ENCODE measurements at regions not wholly inside any gene's neighbourhood (a gene's known extent, or its start where the extent isn't known, plus 50 kb on each side); places are given as distances from the start of the nearest gene placed in this dataset.

DNA sequence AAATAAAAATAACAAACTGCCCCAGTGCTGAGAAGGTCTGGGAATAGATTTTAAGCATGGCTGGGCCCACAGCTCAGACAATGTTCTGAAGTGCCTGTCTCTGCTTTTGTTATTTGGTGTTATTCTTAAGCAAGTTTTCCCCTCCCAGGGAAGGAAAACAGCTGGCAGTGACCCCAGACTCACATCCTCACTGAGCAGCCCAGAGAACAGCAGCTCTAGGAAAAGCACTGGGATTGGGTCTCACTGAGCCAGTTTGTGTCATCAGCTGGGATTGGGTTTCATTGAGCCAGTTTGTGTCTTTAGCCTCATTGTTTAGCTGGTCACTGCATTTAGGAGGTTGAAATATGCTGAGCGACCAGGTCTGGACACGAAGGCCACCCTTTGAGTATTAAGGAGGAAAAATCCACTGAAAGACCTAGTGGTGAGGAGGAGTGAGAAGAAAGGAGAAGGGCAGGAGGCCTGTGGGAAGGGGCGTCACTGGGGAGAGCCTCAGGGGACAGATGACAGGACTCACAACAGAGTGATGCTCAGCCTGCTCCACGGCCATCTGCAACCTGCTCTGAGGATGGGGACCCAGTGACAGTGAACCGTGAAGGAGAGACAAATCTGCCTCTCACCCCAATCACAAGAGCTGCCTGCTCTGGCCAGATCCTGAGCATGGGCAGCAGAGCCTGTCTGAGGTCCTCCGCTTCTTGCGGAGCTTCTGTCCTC is 103.8 kb downstream of the TOMM20 start:
- no peaks in the 10 kb centered on the region for H3K27me3 ChIP-seq (ENCODE audit: control insufficient read depth, insufficient read depth, low read length)
- H3K27ac ChIP-seq (ENCODE audit: low read length) = peak overlapping the region; percentile 70
- no peak for TF ChIP-seq TCF7L2 (IDR thresholded peaks at IDR 0.05; ENCODE audit: low read depth, low read length)
- TF ChIP-seq, protein P1, sequence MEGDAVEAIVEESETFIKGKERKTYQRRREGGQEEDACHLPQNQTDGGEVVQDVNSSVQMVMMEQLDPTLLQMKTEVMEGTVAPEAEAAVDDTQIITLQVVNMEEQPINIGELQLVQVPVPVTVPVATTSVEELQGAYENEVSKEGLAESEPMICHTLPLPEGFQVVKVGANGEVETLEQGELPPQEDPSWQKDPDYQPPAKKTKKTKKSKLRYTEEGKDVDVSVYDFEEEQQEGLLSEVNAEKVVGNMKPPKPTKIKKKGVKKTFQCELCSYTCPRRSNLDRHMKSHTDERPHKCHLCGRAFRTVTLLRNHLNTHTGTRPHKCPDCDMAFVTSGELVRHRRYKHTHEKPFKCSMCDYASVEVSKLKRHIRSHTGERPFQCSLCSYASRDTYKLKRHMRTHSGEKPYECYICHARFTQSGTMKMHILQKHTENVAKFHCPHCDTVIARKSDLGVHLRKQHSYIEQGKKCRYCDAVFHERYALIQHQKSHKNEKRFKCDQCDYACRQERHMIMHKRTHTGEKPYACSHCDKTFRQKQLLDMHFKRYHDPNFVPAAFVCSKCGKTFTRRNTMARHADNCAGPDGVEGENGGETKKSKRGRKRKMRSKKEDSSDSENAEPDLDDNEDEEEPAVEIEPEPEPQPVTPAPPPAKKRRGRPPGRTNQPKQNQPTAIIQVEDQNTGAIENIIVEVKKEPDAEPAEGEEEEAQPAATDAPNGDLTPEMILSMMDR (IDR thresholded peaks at IDR 0.05) = no peak
- TF ChIP-seq, protein P2, sequence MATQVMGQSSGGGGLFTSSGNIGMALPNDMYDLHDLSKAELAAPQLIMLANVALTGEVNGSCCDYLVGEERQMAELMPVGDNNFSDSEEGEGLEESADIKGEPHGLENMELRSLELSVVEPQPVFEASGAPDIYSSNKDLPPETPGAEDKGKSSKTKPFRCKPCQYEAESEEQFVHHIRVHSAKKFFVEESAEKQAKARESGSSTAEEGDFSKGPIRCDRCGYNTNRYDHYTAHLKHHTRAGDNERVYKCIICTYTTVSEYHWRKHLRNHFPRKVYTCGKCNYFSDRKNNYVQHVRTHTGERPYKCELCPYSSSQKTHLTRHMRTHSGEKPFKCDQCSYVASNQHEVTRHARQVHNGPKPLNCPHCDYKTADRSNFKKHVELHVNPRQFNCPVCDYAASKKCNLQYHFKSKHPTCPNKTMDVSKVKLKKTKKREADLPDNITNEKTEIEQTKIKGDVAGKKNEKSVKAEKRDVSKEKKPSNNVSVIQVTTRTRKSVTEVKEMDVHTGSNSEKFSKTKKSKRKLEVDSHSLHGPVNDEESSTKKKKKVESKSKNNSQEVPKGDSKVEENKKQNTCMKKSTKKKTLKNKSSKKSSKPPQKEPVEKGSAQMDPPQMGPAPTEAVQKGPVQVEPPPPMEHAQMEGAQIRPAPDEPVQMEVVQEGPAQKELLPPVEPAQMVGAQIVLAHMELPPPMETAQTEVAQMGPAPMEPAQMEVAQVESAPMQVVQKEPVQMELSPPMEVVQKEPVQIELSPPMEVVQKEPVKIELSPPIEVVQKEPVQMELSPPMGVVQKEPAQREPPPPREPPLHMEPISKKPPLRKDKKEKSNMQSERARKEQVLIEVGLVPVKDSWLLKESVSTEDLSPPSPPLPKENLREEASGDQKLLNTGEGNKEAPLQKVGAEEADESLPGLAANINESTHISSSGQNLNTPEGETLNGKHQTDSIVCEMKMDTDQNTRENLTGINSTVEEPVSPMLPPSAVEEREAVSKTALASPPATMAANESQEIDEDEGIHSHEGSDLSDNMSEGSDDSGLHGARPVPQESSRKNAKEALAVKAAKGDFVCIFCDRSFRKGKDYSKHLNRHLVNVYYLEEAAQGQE (IDR thresholded peaks at IDR 0.05; ENCODE audit: insufficient read depth in 1 of 2, low read depth in 2 of 2, low read length in 1 of 2) = no peak
- TF ChIP-seq POLR2AphosphoS5 (IDR thresholded peaks at IDR 0.05; ENCODE audit: low read depth, low read length) = no peak
- no peak for TF ChIP-seq SIN3A (IDR thresholded peaks at IDR 0.05; ENCODE audit: borderline replicate concordance, insufficient read depth, low read depth, low read length)
- H3K4me1 ChIP-seq (ENCODE audit: control insufficient read depth, insufficient read depth, low read length) = peaks cover 20% of the 10 kb centered on the region
- intact Hi-C loops (cut with micrococcal nuclease; ENCODE audit: unreplicated experiment) = no loop called here
- no peak overlapping the region for H3K4me3 ChIP-seq (ENCODE audit: low read depth in 2 of 2, low read length in 2 of 2)
- ChIA-PET POLR2A (interaction anchor here (0.6 kb wide), 2 partner anchors 162 to 962 kb away, joined by 3 to 6 read pairs; no protein-coding TSS in a partner anchor), CTCF (no interaction called here)
- no peak for DNase-seq (ENCODE audit: low read depth, low spot score)
- peak; percentile 16; the same call in 1 of the 2 replicates for ATAC-seq
- no TSS peak for BruUV-seq (replicated peaks)
- H3K9me3 ChIP-seq (ENCODE audit: control insufficient read depth, insufficient read depth, low read depth, low read length) = no peaks in the 10 kb centered on the region
- in situ Hi-C loops (cut with HindIII; ENCODE audit: low pct_unique_long_range_greater_than_20kb, low sequenced_read_pairs) = no loop called here
- H3K36me3 ChIP-seq (ENCODE audit: control insufficient read depth, insufficient read depth, low read length) = no peaks in the 10 kb centered on the region

DNA sequence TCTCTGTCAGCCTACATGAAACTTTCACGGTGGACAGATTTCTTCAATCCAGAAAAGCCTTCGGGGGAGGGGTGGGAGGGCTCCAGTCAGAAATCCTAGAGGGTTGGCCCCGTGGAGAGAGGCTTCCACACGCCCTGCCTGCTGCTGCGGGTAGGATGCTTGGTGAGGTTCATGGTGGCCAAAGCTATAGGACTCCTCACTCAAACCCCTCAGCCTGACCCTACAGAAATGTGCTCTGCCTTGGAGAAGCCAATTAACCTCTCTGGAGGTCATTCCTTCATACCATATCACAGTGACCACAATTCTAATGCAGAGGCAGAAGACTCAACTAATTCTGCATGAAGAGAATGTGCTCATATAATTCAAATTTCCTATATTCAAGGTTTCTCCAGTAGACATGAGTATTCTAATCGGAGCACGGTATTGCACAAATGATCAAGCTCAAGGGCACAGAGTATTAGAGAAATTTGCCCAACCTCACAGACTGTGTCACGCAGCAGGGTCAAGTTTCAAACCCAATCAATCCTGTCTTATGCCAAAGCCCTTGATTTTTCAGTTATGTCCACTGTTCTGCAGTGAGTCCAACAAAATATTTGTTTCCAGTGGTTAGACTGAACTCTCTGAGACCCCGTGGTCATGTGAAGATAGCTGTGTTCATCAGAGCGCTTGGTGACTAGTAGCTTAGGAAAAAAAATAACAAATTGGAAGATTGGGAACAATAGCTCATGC is 104.8 kb downstream of the TOMM20 start:
- POLR2A ChIA-PET = interaction anchor here (0.6 kb wide), 1 partner anchor 961 kb away, joined by 6 read pairs; no protein-coding TSS in a partner anchor
- ATAC-seq = no peak
- Histone ChIP-seq H3K27ac (ENCODE audit: low read length) (peak overlapping the region; percentile 86), H3K4me3 (ENCODE audit: low read depth in 2 of 2, low read length in 2 of 2) (no peak overlapping the region), H3K4me1 (ENCODE audit: control insufficient read depth, insufficient read depth, low read length) (peaks cover 22% of the 10 kb centered on the region), H3K9me3 (ENCODE audit: control insufficient read depth, insufficient read depth, low read depth, low read length) (no peaks in the 10 kb centered on the region), H3K36me3 (ENCODE audit: control insufficient read depth, insufficient read depth, low read length) (no peaks in the 10 kb centered on the region), H3K27me3 (ENCODE audit: control insufficient read depth, insufficient read depth, low read length) (no peaks in the 10 kb centered on the region)
- in situ Hi-C loops (cut with HindIII; ENCODE audit: low pct_unique_long_range_greater_than_20kb, low sequenced_read_pairs) = no loop called here
- no peak for DNase-seq (ENCODE audit: low read depth, low spot score)
- CTCF ChIA-PET = no interaction called here
- no TSS peak for BruUV-seq (replicated peaks)
- intact Hi-C loops (cut with micrococcal nuclease; ENCODE audit: unreplicated experiment) = no loop called here
- TF ChIP-seq, protein P2 (IDR thresholded peaks at IDR 0.05; ENCODE audit: insufficient read depth in 1 of 2, low read depth in 2 of 2, low read length in 1 of 2) = no peak

All from Panc1 (cell line).